ENCODE measurements at regions not wholly inside any gene's neighbourhood (a gene's known extent, or its start where the extent isn't known, plus 50 kb on each side); places are given as distances from the start of the nearest gene placed in this dataset.
"Not testable (repeated sequence)": the region's sequence is repeated elsewhere in the genome, so short reads cannot be mapped to it uniquely, and the experiment has no call there.

- TF ChIP-seq, protein P1, sequence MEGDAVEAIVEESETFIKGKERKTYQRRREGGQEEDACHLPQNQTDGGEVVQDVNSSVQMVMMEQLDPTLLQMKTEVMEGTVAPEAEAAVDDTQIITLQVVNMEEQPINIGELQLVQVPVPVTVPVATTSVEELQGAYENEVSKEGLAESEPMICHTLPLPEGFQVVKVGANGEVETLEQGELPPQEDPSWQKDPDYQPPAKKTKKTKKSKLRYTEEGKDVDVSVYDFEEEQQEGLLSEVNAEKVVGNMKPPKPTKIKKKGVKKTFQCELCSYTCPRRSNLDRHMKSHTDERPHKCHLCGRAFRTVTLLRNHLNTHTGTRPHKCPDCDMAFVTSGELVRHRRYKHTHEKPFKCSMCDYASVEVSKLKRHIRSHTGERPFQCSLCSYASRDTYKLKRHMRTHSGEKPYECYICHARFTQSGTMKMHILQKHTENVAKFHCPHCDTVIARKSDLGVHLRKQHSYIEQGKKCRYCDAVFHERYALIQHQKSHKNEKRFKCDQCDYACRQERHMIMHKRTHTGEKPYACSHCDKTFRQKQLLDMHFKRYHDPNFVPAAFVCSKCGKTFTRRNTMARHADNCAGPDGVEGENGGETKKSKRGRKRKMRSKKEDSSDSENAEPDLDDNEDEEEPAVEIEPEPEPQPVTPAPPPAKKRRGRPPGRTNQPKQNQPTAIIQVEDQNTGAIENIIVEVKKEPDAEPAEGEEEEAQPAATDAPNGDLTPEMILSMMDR (IDR thresholded peaks at IDR 0.05; ENCODE audit: low read depth, low read length), result no peak
- H3K4me3 ChIP-seq (ENCODE audit: low read depth, low read length), result no peak overlapping the region
- DNase-seq (ENCODE audit: low read depth, low spot score), result no peak
- in situ Hi-C loops (cut with HindIII; ENCODE audit: low sequenced_read_pairs), result no loop called here
These were observed 178.8 kb downstream of the MC4R start for GRCh38 chr18:60193780-60194179.

- in situ Hi-C loops (cut with HindIII; ENCODE audit: low sequenced_read_pairs), result no loop called here
- no peak for DNase-seq (ENCODE audit: low read depth, low spot score)
- TF ChIP-seq, protein P1 (IDR thresholded peaks at IDR 0.05; ENCODE audit: low read depth, low read length), result no peak
These were observed 180.6 kb downstream of the MC4R start for GRCh38 chr18:60191926-60192325.

DNA sequence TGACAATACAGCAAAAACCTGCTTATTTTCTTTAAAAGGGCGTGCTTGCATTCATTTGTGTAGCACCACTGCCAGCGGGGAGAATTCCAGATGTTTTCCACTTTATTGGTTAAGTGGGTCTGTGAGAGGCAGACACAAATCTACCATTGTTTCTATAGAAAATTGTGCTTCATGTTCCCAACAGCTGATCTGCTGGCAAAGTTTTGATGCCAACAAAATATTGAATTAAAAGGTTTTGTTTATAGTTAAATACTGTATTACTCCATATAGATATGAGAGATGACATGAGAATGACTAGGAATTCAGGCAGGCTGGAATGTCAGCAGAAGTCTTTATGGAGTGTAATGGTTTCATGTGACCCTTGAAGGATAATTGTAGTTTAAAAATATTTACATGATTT is 182.7 kb downstream of the MC4R start:
- DNase-seq (ENCODE audit: low read depth, low spot score), result no peak
- no peak overlapping the region for H3K4me3 ChIP-seq (ENCODE audit: low read depth, low read length)
- in situ Hi-C loops (cut with HindIII; ENCODE audit: low sequenced_read_pairs), result no loop called here
- TF ChIP-seq, protein P1 (IDR thresholded peaks at IDR 0.05; ENCODE audit: low read depth, low read length), result no peak

More at GRCh38 chr18:60191926-60192325, 180.6 kb downstream of the MC4R start:
- no peak overlapping the region for H3K4me3 ChIP-seq (ENCODE audit: low read depth, low read length)

DNA sequence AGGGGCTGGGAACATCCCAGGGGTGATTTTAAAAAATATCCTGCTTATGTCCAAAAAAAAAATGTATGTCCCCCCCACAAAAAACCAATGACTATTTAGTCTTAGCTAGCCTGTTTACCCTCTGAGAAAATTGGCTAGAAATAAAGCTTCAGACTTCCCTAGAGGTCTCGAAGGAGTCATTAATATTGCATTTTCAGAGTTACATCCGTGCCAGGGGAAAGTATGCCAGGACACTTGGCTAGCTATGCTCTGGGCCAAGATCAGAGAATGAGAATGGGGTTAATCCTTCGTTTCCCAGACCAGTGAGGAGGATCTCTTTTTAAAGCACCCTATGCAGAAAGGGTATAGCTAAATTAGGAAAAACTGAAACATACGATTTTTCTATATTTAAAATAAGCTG is 183.6 kb downstream of the MC4R start:
- in situ Hi-C loops (cut with HindIII; ENCODE audit: low sequenced_read_pairs), result no loop called here
- no peak overlapping the region for H3K4me3 ChIP-seq (ENCODE audit: low read depth, low read length)
- TF ChIP-seq, protein P1 (IDR thresholded peaks at IDR 0.05; ENCODE audit: low read depth, low read length), result no peak
- no peak for DNase-seq (ENCODE audit: low read depth, low spot score)

- TF ChIP-seq, protein P1 (IDR thresholded peaks at IDR 0.05; ENCODE audit: low read depth, low read length), result no peak
- no peak for DNase-seq (ENCODE audit: low read depth, low spot score)
- no peak overlapping the region for H3K4me3 ChIP-seq (ENCODE audit: low read depth, low read length)
- in situ Hi-C loops (cut with HindIII; ENCODE audit: low sequenced_read_pairs), result no loop called here
These were observed 190.4 kb downstream of the MC4R start for GRCh38 chr18:60182223-60182622.

- in situ Hi-C loops (cut with HindIII; ENCODE audit: low sequenced_read_pairs), result no loop called here
- DNase-seq (ENCODE audit: low read depth, low spot score), result no peak
- TF ChIP-seq, protein P1 (IDR thresholded peaks at IDR 0.05; ENCODE audit: low read depth, low read length), result no peak
- no peak overlapping the region for H3K4me3 ChIP-seq (ENCODE audit: low read depth, low read length)
These were observed 191.9 kb downstream of the MC4R start for GRCh38 chr18:60180671-60181070.

DNA sequence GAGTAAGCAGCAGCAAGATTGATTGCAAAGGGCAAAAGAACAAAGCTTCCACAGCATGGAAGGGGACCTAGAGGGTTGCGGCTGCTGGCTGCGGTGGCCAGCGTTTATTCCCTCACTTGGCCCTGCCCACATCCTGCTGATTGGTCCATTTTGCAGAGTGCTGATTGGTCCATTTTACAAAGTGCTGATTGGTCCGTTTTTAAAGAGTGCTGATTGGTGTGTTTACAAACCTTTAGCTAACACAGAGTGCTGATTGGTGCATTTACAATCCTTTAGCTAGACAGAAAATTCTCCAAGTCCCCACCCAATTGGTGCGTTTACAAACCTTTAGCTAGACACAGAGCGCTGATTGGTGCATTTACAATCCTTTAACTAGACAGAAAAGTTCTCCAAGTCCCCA is 194.4 kb downstream of the MC4R start:
- in situ Hi-C loops (cut with HindIII; ENCODE audit: low sequenced_read_pairs); H3K4me3 ChIP-seq (ENCODE audit: low read depth, low read length): not testable (repeated sequence)

More for the DNA sequence above, 194.4 kb downstream of the MC4R start:
- DNase-seq (ENCODE audit: low read depth, low spot score), result not testable (repeated sequence)
